ENCODE measurements at regions not wholly inside any gene's neighbourhood (a gene's known extent, or its start where the extent isn't known, plus 50 kb on each side); places are given as distances from the start of the nearest gene placed in this dataset.

DNA sequence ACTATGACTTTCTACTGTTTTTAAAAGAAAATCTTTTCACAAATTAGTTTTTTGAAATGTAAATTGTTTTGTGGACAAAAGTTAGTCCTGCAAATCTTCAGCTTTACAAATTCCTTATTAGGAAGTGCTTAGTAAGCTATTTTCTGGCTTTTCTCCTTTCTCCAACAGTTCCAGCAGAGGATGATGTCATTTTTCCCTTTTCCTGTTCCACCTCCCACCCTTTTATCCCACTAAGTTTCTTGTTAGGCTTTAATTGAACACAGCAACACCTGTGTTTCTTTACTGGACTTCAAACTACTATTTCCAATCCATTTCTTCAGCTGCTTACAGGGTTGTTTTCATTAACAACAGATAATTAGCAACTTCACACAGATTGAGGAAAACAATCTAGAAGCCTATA lies 389.2 kb downstream of the NDFIP2 start:
- in situ Hi-C loops (cut with MboI) (no loop called here), intact Hi-C loops (cut with micrococcal nuclease; ENCODE audit: unreplicated experiment) (no loop called here)
- Histone ChIP-seq H3K36me3 (ENCODE audit: control insufficient read depth in 2 of 2, insufficient read depth in 2 of 2, low read length in 1 of 2) (no peaks in the 10 kb centered on the region), H3K4me3 (no peak overlapping the region), H3K4me1 (ENCODE audit: control insufficient read depth, insufficient read depth, low read length) (no peaks in the 10 kb centered on the region), H3K27me3 (replicated peaks in 1 of 2; ENCODE audit: control insufficient read depth in 2 of 2, insufficient read depth in 2 of 2, low read length in 1 of 2) (no peaks in the 10 kb centered on the region), H2AFZ (ENCODE audit: control insufficient read depth, low read depth, low read length) (no peak overlapping the region), H3K79me2 (ENCODE audit: control insufficient read depth, insufficient read depth, low read length) (no peaks in the 10 kb centered on the region), H3K27ac (ENCODE audit: control insufficient read depth, insufficient read depth) (no peak overlapping the region), H3K9me3 (replicated peaks; ENCODE audit: control insufficient read depth, insufficient read depth, low read length) (no peaks in the 10 kb centered on the region), H3K9ac (ENCODE audit: control insufficient read depth, insufficient read depth, low read length) (no peak overlapping the region), H4K20me1 (ENCODE audit: control insufficient read depth, insufficient read depth) (no peaks in the 10 kb centered on the region), H3K4me2 (ENCODE audit: control insufficient read depth, insufficient read depth) (no peak overlapping the region)
- SMC1A ChIA-PET (ENCODE audit: uncharacterized antibody, unreplicated experiment) = interaction anchor here (1.6 kb wide), 1 partner anchor 98 kb away, joined by 4 read pairs; no protein-coding TSS in a partner anchor
- RAD21 ChIA-PET (ENCODE audit: unreplicated experiment) = no interaction called here
- POLR2A ChIA-PET = interaction anchor here (1.0 kb wide), 1 partner anchor 71 kb away, joined by 3 read pairs; no protein-coding TSS in a partner anchor
- BruUV-seq (replicated peaks) = no TSS peak
- FAIRE-seq = no peak
- no peak for ATAC-seq
- CTCF ChIA-PET = interaction anchor here (0.5 to 0.9 kb wide), 3 partner anchors 15 to 446 kb away, joined by 3 read pairs; no protein-coding TSS in a partner anchor
- DNase-seq (ENCODE audit: low read depth, low spot score) = no peak
- TF ChIP-seq SIN3A (IDR thresholded peaks at IDR 0.05; ENCODE audit: low read depth, low read length) (no peak), SMC3 (IDR thresholded peaks at IDR 0.05; ENCODE audit: borderline replicate concordance, low read length) (no peak), IKZF1 (conservative IDR thresholded peaks at IDR 0.05) (no peak), NR2F1 (conservative IDR thresholded peaks at IDR 0.05) (no peak), EZH2 (IDR thresholded peaks at IDR 0.05; ENCODE audit: borderline replicate concordance, control insufficient read depth, low read depth, low read length) (no peak), NFYA (IDR thresholded peaks at IDR 0.05; ENCODE audit: borderline replicate concordance, low read depth, low read length) (no peak), DPF2 (IDR thresholded peaks at IDR 0.05) (no peak), E4F1 (IDR thresholded peaks at IDR 0.05; ENCODE audit: borderline replicate concordance, partially characterized antibody) (no peak), NRF1 (conservative IDR thresholded peaks at IDR 0.05; ENCODE audit: low read depth, low read length) (no peak), CREM (IDR thresholded peaks at IDR 0.05; ENCODE audit: low read depth) (no peak), CTCF (IDR thresholded peaks at IDR 0.05 in 2 of 3, conservative IDR thresholded peaks at IDR 0.05 in 1 of 3; ENCODE audit: control insufficient read depth in 2 of 3, extremely low read depth in 1 of 3, insufficient read depth in 1 of 3, low read depth in 3 of 3, low read length in 3 of 3) (no peak), CBX5 (IDR thresholded peaks at IDR 0.05; ENCODE audit: low read depth) (no peak), YY1 (IDR thresholded peaks at IDR 0.05; ENCODE audit: low read depth, low read length) (no peak), HDGF (IDR thresholded peaks at IDR 0.05) (no peak), EED (IDR thresholded peaks at IDR 0.05; ENCODE audit: low read depth) (no peak), MEF2B (IDR thresholded peaks at IDR 0.05; ENCODE audit: partially characterized antibody, poor library complexity, severe bottlenecking) (no peak), MTA3 (IDR thresholded peaks at IDR 0.05; ENCODE audit: borderline replicate concordance, low read length) (no peak), BMI1 (IDR thresholded peaks at IDR 0.05; ENCODE audit: borderline replicate concordance) (no peak)
- TF ChIP-seq, protein P1, sequence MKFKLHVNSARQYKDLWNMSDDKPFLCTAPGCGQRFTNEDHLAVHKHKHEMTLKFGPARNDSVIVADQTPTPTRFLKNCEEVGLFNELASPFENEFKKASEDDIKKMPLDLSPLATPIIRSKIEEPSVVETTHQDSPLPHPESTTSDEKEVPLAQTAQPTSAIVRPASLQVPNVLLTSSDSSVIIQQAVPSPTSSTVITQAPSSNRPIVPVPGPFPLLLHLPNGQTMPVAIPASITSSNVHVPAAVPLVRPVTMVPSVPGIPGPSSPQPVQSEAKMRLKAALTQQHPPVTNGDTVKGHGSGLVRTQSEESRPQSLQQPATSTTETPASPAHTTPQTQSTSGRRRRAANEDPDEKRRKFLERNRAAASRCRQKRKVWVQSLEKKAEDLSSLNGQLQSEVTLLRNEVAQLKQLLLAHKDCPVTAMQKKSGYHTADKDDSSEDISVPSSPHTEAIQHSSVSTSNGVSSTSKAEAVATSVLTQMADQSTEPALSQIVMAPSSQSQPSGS (IDR thresholded peaks at IDR 0.05; ENCODE audit: low read length) = no peak

Data from GM12878 (cell line).